Activated CD4-positive, alpha-beta T cell treated with anti-CD3 and anti-CD28 coated beads for 36 hours (primary cell): ENCODE measurements at regions not wholly inside any gene's neighbourhood (a gene's known extent, or its start where the extent isn't known, plus 50 kb on each side); places are given as distances from the start of the nearest gene placed in this dataset.

ENCODE experiments used
- ATAC-seq: fragments of 200-7000 bp; cut with Tn5 transposase; one replicate; pipeline ENCODE4 v1.10.0; 2021; ENCODE audit warnings: mild to moderate bottlenecking, moderate library complexity
- CTCF ChIA-PET: fragments of 350-600 bp; sonication (Branson Sonifier 250); formaldehyde crosslinking; loops from one replicate; lab custom pipeline; 2021; ENCODE audit warnings: antibody characterized with exemption; lab: Charles Lee
- POLR2A ChIA-PET: fragments of 350-600 bp; sonication (Branson Sonifier 250); formaldehyde crosslinking; loops from one replicate; lab custom pipeline; 2021; ENCODE audit warnings: antibody characterized with exemption, inconsistent platforms; lab: Charles Lee
- DNase-seq: peaks from one replicate; pipeline ENCODE4 v3.0.0-alpha.2; 2020
- H3K27ac Mint-ChIP-seq: one replicate; pipeline ENCODE4 v1.8.0; 2021; ENCODE audit warnings: mixed read lengths
- H3K27me3 Mint-ChIP-seq: one replicate; pipeline ENCODE4 v1.8.0; 2021; ENCODE audit warnings: mixed read lengths
- H3K36me3 Mint-ChIP-seq: one replicate; pipeline ENCODE4 v1.8.0; 2021; ENCODE audit warnings: low read depth, mixed read lengths
- H3K4me1 Mint-ChIP-seq: one replicate; pipeline ENCODE4 v1.8.0; 2021; ENCODE audit warnings: mixed read lengths
- H3K4me3 Mint-ChIP-seq: one replicate; pipeline ENCODE4 v1.8.0; 2021; ENCODE audit warnings: mild to moderate bottlenecking, moderate library complexity, mixed read lengths
- H3K9me3 Mint-ChIP-seq: one replicate; pipeline ENCODE4 v1.8.0; 2021; ENCODE audit warnings: low read depth, mixed read lengths
- intact Hi-C, 2 experiments: fragments of 100-400 bp; cut with DNase I in 1 of 2; cut with micrococcal nuclease in 1 of 2; formaldehyde crosslinking; loops; one replicate each; pipeline versions ENCODE4 v1.14.2 to v1.15.1; 2022 to 2024; cut with DNase I, micrococcal nuclease

DNA sequence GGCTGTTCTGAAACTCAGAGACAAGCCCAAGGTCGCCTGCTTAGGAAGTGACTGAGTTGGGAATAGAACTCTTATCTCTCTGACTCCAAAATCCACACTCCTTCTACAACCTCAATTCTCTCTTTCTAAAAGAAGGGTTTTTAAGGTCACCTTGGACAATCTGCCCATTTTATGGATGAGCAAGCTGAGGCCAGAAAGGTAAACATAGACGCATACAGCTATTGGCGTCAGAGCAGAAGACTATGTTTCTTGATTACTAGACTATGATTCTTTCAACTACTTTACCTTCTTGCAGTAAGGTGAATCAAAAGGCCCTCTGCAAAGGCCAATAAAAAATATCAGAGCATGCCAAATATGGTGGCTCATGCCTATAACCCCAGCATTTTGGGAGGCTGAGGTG lies 276.6 kb downstream of the CLIC5 start:
- Mint-ChIP-seq H3K9me3 (no peaks in the 10 kb centered on the region), H3K36me3 (no peaks in the 10 kb centered on the region), H3K4me1 (peaks cover 46% of the 10 kb centered on the region), H3K4me3 (no peak overlapping the region), H3K27ac (no peak overlapping the region), H3K27me3 (peaks cover 6% of the 10 kb centered on the region)
- intact Hi-C loops, result no loop called here
- CTCF ChIA-PET, result interaction anchor here (0.6 kb wide), 1 partner anchor 411 kb away, joined by 3 read pairs; no protein-coding TSS in a partner anchor
- POLR2A ChIA-PET, result no interaction called here
- DNase-seq (no peak), ATAC-seq (no peak)

DNA sequence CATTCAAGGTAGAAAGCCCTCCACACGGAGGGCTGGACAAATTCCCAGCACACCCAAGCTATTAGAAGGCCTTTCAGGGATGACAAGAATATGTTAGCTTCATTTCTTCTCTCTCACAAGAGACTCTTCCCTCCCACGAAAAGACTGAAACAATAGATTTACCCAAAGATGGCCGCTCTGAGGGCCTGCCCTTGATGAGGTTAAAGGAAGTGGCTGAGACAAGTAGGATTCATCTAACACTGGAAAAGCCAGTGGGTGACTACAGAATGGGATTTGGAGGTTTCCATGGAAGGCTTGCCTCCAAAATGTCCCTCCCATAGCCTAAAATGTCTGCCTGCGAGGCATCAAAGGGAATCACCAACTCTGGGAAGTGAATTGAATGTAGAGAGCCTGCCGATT lies 277.6 kb downstream of the CLIC5 start:
- DNase-seq, result no peak
- Mint-ChIP-seq H3K4me3 (peak overlapping the region; percentile 13), H3K9me3 (no peaks in the 10 kb centered on the region), H3K27me3 (peaks cover 10% of the 10 kb centered on the region), H3K36me3 (no peaks in the 10 kb centered on the region), H3K27ac (peak overlapping the region; percentile 84), H3K4me1 (peaks cover 51% of the 10 kb centered on the region)
- ChIA-PET POLR2A (interaction anchor here (0.8 to 0.9 kb wide), 2 partner anchors 27 to 64 kb away, joined by 4 read pairs; no protein-coding TSS in a partner anchor), CTCF (interaction anchor here (0.6 to 1.5 kb wide), 10 partner anchors 23 to 1072 kb away, joined by 3 to 9 read pairs (median 4); no protein-coding TSS in a partner anchor)
- peak; percentile 35 for ATAC-seq
- intact Hi-C loops, result no loop called here

DNA sequence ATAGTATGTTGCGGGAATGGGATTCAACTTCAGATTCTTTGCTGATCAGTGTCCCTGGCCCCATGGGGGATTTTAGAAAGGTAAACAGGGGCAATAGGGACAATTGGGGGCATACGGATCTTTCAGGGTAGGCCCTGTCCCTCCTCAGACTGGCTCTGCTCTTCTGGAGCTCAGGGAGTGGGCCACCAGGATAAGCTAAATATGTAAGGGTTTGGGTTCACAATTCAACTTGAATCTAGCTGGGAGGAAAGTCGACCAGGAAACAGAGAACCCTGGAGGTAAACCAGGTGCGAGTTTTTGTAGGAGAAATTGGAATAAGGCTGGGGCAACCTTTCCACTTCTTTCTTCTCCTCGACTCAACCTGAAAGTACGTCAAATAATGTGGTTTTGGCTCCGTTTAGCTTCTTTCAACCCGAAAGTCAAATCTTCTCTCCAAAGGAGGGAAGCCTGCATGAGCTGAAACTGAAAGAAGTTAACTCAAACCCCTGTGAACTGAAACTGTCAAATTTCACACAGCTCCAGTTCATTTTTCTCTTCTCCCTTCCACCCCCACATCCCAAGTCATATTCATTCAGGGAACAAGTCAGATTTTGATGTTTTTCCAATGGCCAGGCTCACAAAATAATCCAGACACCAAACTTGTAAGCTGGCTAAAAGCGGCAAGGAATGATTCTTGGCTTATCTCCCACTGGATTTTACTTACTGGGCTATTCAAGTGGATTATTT lies 278.2 kb downstream of the CLIC5 start:
- H3K4me3 Mint-ChIP-seq, result peak overlapping the region; percentile 13
- ChIA-PET POLR2A (interaction anchor here (0.7 to 0.9 kb wide), 4 partner anchors 23 to 64 kb away, joined by 3 to 4 read pairs (median 4); no protein-coding TSS in a partner anchor), CTCF (interaction anchor here (0.6 to 1.5 kb wide), 10 partner anchors 23 to 1071 kb away, joined by 3 to 9 read pairs (median 4); no protein-coding TSS in a partner anchor)
- intact Hi-C loops, result loop anchor here (1.0 to 2.0 kb wide), 10 partner anchors 23 to 315 kb away; no protein-coding TSS in a partner anchor
- H3K27ac Mint-ChIP-seq, result peak overlapping the region; percentile 84
- peak; percentile 75 for ATAC-seq
- H3K9me3 Mint-ChIP-seq, result no peaks in the 10 kb centered on the region
- peak; percentile 27 for DNase-seq
- H3K4me1 Mint-ChIP-seq, result peaks cover 56% of the 10 kb centered on the region
- H3K36me3 Mint-ChIP-seq, result no peaks in the 10 kb centered on the region
- H3K27me3 Mint-ChIP-seq, result peaks cover 12% of the 10 kb centered on the region

DNA sequence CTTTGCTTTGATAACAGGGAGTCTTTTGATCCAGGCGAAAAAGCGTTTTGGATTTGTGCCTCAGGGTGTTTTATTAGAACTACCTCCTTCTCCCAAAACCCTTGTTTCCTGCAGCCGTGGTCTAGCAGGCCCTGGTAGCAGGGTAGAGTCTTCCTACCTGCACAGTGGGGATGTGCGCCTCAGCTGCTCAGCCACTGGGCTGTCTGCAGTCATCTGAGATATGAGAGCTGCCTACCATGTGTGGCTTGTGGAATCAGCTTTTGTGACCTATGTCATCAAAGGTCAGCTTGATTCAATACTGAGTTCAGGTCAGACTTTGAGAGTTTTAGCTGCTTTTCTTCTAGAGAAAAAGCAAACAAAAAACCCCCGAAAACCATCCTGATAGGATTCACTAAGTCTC lies 279.5 kb downstream of the CLIC5 start:
- peaks cover 46% of the 10 kb centered on the region for H3K4me1 Mint-ChIP-seq
- ATAC-seq, result peak; percentile 55
- DNase-seq, result peak; percentile 28
- peak overlapping the region; percentile 58 for H3K27ac Mint-ChIP-seq
- no peaks in the 10 kb centered on the region for H3K36me3 Mint-ChIP-seq
- no peak overlapping the region for H3K4me3 Mint-ChIP-seq
- peaks cover 13% of the 10 kb centered on the region for H3K27me3 Mint-ChIP-seq
- POLR2A ChIA-PET, result no interaction called here
- intact Hi-C loops, result loop anchor here (2.0 kb wide), 2 partner anchors 87 to 95 kb away; no protein-coding TSS in a partner anchor
- CTCF ChIA-PET, result interaction anchor here (1.4 kb wide), 1 partner anchor 304 kb away, joined by 3 read pairs; no protein-coding TSS in a partner anchor
- H3K9me3 Mint-ChIP-seq, result no peaks in the 10 kb centered on the region

DNA sequence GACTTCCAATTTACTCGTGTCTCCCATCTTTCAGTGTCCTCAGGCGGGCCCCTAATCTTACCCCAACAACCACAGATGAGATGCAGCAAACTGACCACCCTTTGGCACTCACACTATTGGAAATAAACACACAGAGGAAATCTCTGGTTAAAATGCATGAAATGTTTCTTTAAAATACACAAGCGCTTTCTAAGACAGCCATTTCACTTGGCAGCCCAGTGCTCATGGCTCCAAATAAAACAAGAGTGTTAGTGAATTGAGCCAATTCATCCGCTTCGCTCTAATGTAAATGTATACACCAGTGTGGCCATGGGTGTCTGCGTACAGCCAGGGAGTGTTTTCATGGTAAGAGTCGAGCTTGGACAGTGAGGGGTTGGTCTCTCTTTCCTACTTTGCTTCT lies 282.9 kb downstream of the CLIC5 start:
- ChIA-PET POLR2A (no interaction called here), CTCF (no interaction called here)

DNA sequence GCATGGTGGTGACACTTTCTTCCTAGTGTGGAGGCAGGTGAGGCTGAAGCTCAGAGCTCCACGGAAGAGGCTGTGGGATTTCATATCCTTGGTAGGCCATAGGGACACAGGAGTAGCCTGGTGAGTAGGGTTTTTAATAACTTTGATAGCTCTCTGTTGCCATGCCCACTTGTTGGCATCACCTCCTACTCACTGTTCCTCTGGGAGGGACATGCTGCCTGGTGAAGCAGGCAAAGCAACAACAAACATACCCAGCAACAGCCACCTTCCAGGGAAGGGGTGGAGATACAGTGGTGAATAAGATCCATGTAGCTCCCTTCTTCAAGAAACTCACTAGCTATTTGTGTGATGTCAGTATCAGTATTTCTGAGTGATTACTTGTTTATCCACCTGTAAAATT lies 285.4 kb downstream of the CLIC5 start:
- Mint-ChIP-seq H3K4me1 (peaks cover 11% of the 10 kb centered on the region), H3K4me3 (no peak overlapping the region), H3K27ac (no peak overlapping the region), H3K9me3 (no peaks in the 10 kb centered on the region), H3K27me3 (peaks cover 8% of the 10 kb centered on the region), H3K36me3 (no peaks in the 10 kb centered on the region)
- intact Hi-C loops, result no loop called here
- no peak for DNase-seq
- CTCF ChIA-PET, result interaction anchor here (2.0 kb wide), 1 partner anchor 16 kb away, joined by 8 read pairs; no protein-coding TSS in a partner anchor
- ATAC-seq, result no peak
- POLR2A ChIA-PET, result no interaction called here

More for the DNA sequence above, 282.9 kb downstream of the CLIC5 start:
- Mint-ChIP-seq H3K9me3 (no peaks in the 10 kb centered on the region), H3K4me1 (peaks cover 33% of the 10 kb centered on the region), H3K27ac (no peak overlapping the region), H3K36me3 (no peaks in the 10 kb centered on the region), H3K4me3 (no peak overlapping the region), H3K27me3 (peaks cover 13% of the 10 kb centered on the region)
- ATAC-seq (no peak), DNase-seq (no peak)
- intact Hi-C loops, result no loop called here

DNA sequence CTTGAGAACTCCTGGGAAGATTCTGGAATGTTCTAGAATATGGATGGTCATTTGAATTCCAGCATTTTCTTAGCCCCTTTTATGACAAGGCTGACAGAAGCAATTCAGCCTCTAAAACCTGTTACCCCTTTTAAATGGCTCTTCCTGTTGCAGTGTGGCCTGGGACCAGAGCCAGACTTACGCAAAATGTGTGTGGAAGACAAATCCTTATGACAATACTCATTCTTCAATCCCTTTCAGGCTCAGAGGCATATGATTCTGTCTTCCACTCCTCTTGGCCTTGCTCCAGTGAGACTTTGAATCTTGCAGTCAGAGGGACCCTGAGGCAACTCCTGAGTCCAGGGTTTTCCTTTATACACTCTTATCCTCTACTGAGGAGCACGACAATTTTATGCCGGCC lies 287.0 kb downstream of the CLIC5 start:
- peaks cover 8% of the 10 kb centered on the region for H3K4me1 Mint-ChIP-seq
- H3K9me3 Mint-ChIP-seq, result no peaks in the 10 kb centered on the region
- no peaks in the 10 kb centered on the region for H3K36me3 Mint-ChIP-seq
- ATAC-seq (no peak), DNase-seq (no peak)
- ChIA-PET CTCF (interaction anchor here (0.7 to 2.0 kb wide), 4 partner anchors 14 to 1073 kb away, joined by 3 to 8 read pairs (median 3); no protein-coding TSS in a partner anchor), POLR2A (interaction anchor here (0.6 kb wide), 1 partner anchor 313 kb away, joined by 4 read pairs; no protein-coding TSS in a partner anchor)
- no peak overlapping the region for H3K4me3 Mint-ChIP-seq
- intact Hi-C loops, result no loop called here
- H3K27me3 Mint-ChIP-seq, result peaks cover 4% of the 10 kb centered on the region
- H3K27ac Mint-ChIP-seq, result no peak overlapping the region

DNA sequence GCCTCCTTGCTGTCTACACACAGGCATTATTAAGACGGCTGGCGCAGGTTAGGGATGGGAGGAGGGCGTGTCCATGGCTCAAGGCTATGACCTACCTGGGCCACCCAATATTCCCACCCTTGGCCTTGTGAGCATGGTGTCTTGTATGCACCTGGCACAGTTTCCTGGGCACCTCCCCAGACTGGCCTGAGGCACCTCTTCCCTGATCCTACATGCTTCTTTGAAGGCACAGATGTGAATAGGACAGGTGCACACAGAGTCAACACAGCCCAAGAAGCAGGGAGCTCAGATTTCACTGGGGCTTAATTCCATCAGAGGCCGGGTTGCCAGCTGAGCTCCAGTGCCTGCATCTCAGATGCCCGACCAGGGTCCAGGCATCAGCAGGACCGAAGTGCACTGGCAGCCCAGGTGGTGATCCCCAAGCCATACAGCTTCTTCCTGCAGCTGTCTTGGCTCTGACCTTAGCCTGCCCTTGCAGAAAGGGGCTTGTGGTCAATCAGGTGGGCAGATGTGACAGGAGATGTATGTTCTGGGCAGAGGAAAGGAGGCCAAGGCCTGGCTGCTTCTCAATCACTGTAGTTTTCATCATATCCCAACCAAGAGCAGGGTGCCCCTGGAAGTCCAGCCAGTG lies 287.7 kb downstream of the CLIC5 start:
- Mint-ChIP-seq H3K27ac (no peak overlapping the region), H3K27me3 (peaks cover 3% of the 10 kb centered on the region), H3K9me3 (peaks cover 2% of the 10 kb centered on the region), H3K4me3 (no peak overlapping the region), H3K36me3 (peaks cover 1% of the 10 kb centered on the region), H3K4me1 (peaks cover 5% of the 10 kb centered on the region)
- intact Hi-C loops, result no loop called here
- CTCF ChIA-PET, result interaction anchor here (0.9 to 1.2 kb wide), 3 partner anchors 14 to 198 kb away, joined by 3 read pairs; no protein-coding TSS in a partner anchor
- ATAC-seq (no peak), DNase-seq (no peak)
- POLR2A ChIA-PET, result interaction anchor here (0.5 kb wide), 1 partner anchor 552 kb away, joined by 3 read pairs; no protein-coding TSS in a partner anchor

DNA sequence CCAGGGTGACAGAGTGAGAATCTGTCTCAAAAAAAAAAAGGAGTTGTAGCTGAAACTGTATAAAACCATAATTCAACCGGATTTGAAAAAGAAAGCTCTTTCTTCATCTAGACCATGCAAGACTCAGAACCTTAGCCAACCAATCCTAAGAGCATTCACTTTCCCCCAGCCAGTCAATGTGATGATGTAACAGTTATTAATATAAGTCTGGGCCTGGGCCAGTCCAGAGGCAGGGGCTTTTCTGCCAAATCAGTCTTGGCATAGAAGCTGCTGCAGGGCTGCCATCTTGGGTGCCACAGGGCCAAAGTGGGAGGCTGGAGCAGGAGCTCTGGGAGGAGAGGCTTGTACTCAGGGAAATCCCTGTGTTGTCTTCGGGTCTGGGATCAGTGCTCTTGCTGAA lies 288.4 kb downstream of the CLIC5 start:
- ATAC-seq (no peak), DNase-seq (no peak)
- POLR2A ChIA-PET, result interaction anchor here (0.6 kb wide), 1 partner anchor 13 kb away, joined by 3 read pairs; no protein-coding TSS in a partner anchor
- Mint-ChIP-seq H3K9me3 (peaks cover 4% of the 10 kb centered on the region), H3K4me3 (no peak overlapping the region), H3K36me3 (peaks cover 4% of the 10 kb centered on the region), H3K27me3 (no peaks in the 10 kb centered on the region), H3K4me1 (no peaks in the 10 kb centered on the region), H3K27ac (no peak overlapping the region)
- CTCF ChIA-PET, result interaction anchor here (0.6 to 1.2 kb wide), 4 partner anchors 13 to 1132 kb away, joined by 3 read pairs; no protein-coding TSS in a partner anchor
- intact Hi-C loops, result no loop called here

DNA sequence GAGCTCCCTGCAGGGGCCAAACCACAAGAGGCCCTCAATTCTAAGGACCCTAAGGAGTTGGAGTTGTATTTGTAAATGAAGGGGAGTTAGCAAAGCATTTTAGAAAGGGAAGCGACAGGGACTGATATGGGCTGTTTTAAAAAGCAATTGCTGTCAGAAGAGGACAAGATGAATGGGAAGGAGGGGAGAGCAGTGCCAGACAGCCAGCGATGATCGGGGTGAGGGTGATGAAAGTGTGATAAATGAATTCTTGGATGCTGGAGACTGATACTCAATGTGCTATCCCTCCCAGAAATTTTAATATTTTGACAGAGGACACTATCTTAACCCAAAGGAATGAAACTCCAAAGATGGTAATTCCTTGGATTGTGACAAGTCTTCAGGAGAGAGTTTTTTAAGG lies 289.2 kb downstream of the CLIC5 start:
- Mint-ChIP-seq H3K4me3 (no peak overlapping the region), H3K27ac (no peak overlapping the region), H3K36me3 (peaks cover 4% of the 10 kb centered on the region), H3K9me3 (peaks cover 4% of the 10 kb centered on the region), H3K27me3 (no peaks in the 10 kb centered on the region), H3K4me1 (no peaks in the 10 kb centered on the region)
- intact Hi-C loops, result no loop called here
- no peak for DNase-seq
- ChIA-PET CTCF (interaction anchor here (0.6 to 2.1 kb wide), 3 partner anchors 12 to 1131 kb away, joined by 3 to 7 read pairs (median 3); no protein-coding TSS in a partner anchor), POLR2A (no interaction called here)
- no peak for ATAC-seq

DNA sequence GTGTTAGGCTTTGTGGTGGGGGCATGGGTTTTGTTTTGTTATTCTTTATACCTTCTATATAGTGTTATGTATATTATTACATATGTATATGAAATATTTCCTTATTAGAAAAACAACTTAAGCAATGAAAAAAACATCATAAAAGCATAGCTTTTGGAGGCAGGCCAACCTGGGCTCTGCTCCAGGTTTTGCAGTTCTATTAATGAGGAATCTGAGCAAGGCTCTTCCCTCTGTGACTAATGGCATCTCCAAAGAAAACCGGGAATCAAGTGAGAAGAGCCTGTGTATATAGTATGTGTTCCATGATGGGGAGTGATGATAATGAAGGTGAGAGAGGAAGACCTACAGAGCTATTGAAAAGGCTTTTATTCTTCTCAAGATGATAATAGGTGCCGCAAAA lies 291.1 kb downstream of the CLIC5 start:
- H3K36me3 Mint-ChIP-seq, result peaks cover 4% of the 10 kb centered on the region
- intact Hi-C loops, result no loop called here
- no peak for ATAC-seq
- no peak for DNase-seq
- ChIA-PET POLR2A (no interaction called here), CTCF (interaction anchor here (2.1 kb wide), 1 partner anchor 10 kb away, joined by 7 read pairs; no protein-coding TSS in a partner anchor)
- H3K4me1 Mint-ChIP-seq, result no peaks in the 10 kb centered on the region
- H3K27ac Mint-ChIP-seq, result no peak overlapping the region
- no peak overlapping the region for H3K4me3 Mint-ChIP-seq
- peaks cover 2% of the 10 kb centered on the region for H3K27me3 Mint-ChIP-seq
- H3K9me3 Mint-ChIP-seq, result peaks cover 4% of the 10 kb centered on the region
